CD4-positive, alpha-beta T cell treated with Interleukin-6 for 4 hours (primary cell): ENCODE measurements at regions not wholly inside any gene's neighbourhood (a gene's known extent, or its start where the extent isn't known, plus 50 kb on each side); places are given as distances from the start of the nearest gene placed in this dataset.

ENCODE experiments used
- DNase-seq: peaks from one replicate; pipeline ENCODE4 v3.0.0-alpha.2; 2020; ENCODE audit warnings: mixed read lengths

DNA sequence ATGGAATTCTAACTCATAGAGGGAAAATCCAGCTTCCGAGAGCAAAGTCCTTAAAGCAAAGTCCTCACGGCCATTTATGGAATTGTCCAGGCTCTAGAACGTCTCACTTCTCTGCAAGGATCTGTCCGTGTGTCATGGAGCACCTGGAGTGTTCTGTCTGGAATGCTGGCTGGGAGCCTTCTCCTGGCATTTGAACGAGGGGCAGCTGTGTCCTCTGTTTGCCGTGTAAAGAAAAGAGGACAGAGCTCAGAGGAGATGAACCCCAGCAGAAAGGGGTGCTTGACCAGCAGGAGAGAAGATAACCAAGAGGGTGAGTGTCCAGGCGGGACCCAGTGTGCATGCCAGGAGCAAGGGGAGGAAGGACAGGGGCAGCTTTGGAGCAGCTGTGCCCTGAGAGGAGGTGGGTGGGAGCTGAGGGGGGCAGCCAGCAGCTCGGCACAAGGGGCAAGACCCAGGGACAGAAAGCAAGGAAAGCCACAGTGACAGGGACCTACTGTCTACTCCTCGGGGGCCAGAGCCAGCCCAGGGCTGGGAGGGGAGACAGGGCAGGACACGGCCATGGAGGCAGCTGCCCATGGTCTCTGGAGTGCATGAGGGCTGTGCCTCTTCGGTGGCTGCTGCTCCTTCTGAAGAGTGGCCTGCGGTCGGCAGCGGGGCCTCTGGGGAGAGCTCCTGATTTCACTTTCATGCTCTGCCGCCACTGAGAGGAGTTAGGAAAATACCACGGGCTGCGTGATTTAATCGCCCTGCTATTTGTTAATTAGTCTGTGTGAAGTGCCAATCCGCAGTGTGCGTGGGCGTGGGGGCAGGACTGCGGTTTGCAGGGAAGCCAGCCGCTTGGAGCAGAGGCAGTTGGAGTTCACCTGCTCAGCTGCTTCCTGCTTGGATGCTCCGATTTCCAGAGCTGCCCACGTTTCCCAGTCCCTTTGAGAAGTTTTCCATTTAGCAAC, 149.3 kb upstream of the SHH start:
- DNase-seq, result no peak

DNA sequence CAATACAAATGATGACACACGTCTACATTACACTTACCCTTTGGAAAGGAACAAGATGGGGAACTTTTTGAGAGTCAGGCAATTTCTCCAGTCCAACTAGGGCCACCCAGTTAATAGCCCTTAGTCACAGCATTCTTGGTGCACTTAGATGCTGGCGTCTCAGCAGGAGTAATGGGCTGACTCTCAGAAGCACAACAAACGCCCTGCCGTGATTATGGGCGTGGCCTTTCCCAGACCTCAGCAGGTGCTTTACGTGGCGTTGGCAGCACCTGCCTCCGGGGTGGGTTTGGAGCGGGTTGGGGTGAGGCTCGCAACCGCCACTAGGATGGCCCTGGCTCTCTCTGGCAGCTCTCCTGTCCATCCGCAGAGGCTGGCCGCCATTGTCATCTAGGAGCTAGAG, 147.6 kb upstream of the SHH start:
- no peak for DNase-seq

DNA sequence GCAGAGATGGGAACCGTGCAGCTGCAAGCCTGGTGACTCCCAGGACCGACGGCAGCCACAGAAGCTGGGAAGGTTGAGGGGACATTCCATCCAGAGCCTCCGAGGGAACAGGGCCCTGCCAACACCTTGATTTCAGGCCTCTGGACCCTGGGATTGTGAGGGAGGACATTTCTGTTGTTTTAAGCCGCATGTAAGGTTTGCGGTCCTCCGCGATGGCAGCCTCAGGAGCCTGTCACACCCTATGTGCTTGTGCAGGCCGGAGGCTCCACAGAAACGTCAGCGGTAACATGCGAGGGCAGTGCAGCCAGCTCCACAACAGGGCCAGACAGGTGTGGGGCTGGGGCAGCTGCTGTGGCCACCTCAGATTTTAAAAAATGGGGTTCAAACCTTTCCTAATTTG, 144.7 kb upstream of the SHH start:
- DNase-seq, result no peak

DNA sequence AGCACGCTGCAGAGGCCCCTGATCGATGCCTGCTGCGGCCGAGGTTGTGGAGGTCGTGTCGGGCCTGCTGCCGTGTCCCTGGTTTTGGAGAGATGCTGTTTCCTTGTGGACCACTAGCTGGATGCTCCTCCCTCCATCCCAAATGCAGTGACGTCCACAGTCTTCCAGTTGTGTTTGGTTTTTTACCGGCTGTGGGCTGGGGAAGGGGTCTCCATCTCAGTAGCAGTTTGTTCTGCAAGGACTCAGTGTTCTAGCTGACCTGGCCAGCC, 143.0 kb upstream of the SHH start:
- no peak for DNase-seq

DNA sequence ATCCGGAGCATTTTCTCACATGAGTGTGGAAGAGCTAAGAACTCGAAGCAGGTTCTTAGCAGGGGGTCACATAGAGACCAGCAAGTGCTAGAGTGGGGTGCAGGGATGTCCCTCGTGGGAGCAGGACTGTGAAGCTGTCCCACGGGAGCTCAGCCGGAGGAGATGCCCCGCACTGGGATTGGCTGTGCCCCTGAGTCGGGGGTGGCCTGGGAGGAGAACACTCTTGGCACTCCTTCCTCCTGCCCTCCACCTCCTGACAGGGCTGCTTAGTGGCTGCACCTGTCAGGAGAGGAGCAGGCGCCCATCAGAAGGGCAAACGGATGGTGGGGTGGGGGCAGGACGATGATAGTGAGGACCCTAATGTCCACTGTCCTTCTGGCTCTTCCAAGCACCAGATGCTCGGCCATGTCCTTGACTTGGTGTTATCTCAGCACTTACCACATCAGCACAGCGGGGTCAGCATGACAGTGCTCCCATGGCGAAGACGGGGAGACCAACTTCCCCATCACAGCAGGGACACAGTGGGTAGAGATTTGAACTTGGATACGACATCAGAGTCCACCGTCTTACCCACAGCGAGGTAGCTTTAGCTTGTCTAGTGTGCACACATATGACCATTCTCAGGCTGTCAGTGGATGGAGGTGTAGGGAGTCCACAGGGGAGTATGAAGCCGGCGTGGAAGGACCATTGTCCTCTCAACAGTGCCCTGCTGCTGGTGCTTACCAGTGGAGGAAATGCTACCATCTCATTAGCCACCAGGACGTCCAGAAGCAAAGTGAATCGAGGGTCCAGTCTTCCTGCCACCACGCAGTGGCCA, 142.5 kb upstream of the SHH start:
- DNase-seq, result no peak

DNA sequence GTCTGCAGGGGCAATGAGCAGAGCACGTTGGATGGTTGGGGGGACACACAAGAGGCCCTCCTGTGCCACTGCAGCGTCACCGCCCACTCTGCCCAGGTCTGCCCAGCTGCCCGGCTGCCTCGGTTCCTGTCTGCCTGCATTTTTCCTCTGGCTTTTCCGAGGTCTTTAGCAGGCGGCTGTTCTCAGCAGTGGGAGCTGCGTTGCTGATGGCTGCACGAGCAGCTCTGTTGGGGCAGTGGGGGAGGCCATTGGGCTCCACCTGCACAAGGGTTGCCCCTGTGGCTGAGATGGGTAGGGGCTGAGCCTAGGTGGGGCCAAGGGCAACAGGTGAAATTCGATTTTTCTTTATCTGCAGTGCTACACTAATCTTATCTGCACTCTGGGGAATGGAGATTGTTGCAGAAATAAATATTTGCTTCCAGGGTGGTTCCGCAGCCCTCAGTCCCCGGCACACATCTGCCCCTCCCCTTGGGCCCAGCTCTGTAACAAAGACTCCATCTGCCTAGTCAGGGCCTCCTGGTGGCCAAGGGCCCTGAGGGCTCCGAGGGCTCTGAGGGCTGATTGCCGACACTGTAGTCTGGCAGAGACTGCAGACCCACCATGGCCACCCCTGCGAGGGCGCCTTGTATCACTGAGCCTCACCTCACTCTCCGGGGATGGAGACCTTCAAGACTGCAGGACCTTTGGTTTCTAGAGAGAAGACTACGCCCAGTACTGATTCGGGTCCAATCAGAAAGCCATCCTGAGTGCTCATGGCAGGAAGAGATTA, 141.7 kb upstream of the SHH start:
- DNase-seq, result no peak

DNA sequence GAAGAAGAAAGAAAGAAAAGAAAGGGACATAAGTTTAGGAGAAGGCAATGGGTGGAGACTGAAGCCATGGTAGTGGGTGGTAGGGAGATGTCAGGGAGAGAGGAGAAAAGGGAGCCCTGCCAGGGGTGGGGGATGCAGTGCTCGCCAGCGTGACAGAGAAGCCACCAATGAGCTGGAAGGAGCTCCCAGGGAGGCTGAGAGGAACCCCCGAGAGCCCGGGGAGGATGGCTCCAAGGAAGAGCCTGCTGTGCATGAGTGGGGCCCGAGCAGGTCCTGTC, 141.2 kb upstream of the SHH start:
- DNase-seq, result no peak

DNA sequence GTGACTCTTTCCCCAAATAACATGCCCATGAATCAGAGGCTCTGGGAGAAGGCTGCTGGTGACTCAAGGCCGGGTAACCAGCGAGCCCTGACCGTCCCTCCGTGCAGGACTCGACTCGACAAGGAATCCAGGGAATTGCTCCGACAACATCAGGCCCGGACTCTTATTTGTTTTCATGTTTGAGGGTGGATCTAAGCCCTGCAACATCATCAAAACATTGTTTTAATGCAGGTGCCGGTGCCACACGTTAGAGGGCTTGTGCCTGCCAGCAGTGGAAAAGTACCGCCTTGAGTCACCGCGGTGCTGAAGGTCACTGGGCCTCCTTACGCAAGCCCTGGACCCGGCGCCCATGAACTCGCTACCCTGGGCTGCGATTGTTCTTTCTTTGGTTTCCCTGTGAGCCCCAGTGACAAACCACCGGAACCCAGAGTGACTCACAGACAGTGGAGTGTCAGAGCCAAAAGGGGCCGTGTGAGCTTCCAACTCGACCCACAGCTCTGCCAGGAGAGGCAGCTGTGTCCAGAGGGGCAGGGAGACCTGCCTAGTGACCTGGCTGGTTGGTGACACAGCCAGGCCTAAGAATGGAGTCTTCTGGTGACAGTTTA, 139.4 kb upstream of the SHH start:
- DNase-seq, result no peak

DNA sequence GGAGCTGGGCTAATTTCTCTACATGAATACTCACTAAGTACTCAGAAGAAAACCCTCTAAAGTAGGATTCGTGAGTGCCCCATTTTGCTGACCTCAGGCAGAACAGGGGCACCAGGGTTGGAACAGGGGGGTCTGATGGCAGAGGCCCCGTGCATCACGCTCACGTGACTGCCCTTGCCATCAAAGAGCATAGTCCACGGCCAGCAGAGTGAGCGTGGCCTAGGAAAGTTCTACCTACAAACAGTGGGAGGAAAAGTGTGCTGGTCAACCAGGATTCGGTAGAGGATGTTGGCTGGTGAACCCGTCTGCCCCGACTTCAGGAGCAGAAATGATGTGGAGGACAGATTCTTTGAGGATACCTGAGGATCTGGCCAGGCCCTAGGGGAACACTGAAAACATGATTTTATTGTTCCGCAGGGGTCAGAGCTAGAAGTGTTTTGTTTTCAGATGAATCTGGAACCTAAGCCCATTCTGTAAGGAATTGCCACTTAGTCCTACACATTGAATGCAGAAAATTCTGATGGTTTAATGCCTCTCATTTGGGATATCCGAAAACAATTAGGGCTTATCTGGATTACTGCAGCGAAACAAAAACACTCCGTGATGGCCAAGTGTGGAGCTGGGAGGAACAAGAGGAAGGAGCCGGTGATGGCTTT, 138.8 kb upstream of the SHH start:
- no peak for DNase-seq

DNA sequence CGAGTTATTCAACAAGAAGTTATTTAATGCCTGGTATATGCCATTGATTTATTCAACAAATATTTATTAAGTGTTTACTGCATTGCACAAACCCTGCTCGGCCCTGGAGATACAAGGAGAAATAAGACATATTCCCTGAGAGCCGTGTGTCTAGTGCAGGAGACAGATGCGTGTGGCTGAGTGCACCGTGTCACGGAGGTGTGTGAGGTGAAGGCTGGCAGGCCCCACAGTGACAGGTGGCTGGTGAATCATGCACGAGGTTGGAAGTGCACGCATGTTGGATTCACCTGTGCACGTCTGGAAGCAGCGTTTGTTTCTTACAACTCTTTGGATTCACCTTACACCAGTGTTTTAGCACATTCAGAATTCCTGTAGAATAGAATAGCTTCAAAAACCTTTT, 136.6 kb upstream of the SHH start:
- DNase-seq, result no peak

DNA sequence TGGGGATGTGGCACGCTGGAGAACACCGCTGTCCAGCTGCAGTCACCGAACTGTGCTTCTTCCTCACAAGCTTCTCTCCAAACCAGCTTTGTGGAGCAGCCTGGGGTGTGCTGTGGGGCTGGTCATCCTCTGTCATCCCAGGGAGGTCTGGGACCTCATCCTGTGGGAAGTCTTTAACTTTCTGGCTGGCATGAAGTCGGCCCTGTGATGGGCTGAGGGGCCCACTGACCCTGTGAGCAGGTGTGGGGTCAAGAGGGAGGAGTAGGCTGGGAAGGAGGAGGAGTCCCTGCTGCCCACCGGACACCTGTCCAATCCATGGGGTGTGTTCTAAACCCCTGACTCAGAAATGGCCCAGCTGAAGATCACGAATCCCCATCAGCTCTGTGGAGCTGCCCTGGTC, 136.2 kb upstream of the SHH start:
- DNase-seq, result no peak

DNA sequence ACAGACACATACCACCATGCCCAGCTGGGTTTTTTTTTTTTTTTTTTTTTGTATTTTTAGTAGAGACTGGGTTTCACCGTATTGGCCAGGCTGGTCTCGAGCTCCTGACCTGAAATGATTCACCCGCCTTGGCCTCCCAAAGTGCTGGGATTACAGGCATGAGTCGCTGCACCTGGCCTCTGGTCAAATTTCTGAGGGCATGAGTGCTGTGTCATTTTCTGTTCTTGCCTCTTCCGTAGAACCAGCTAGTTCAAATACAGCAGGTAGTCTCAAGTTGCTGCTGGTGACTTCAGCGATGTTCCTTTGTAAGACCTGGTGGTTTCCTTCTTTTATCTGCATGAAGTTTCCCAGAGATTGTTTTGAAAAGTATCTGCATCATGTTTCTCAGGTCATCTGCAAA, 134.8 kb upstream of the SHH start:
- DNase-seq, result no peak

DNA sequence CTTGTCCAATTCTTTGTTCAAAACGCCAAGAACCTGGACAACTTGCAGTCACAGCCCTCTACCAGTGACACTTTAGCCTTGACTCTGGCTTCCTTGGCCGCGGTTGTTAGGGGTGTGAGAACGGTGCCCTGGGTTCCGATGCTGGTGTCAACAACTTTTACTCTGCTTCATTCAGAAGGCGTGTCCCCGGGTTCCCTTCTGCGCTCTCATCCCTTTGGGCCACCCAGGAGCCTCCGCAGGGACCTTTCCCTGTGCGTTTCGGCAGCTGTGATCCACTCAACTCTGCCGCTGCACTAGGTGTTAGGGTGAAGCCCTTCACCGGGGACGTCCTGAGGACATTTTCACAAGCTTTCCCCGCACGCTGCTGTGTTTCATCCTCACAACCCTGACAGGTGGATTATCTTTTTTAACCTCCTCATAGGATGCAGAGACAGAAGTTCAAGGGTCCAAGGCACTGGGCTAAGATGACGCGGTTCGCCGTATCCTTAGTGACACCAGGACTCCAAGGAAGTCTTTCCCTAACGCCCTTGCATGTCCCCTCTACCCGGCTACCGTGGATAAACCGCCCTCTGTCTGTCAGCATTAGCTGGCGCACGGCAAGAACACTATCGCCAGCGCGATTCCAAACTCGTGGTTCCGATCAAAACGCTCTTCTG, 133.5 kb upstream of the SHH start:
- DNase-seq, result no peak

DNA sequence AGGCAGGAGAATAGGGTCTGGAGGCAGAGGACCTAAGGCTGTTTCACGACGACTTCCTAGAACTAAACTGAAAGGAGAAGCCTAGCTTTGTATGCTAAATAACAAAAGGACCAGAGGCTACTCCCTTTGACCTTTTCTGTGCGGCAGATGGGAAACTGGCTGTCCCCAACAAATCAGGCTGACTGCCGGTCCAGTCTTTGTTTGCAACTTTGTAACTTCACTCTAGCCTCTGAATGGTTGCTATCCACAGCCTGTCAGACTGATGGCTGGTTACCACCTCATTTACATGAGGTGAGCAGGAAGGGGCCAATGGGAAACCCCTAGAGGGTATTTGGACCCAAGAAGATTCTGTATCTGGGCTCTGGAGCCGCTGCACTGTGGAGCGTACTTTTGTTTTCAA, 132.6 kb upstream of the SHH start:
- DNase-seq, result no peak

DNA sequence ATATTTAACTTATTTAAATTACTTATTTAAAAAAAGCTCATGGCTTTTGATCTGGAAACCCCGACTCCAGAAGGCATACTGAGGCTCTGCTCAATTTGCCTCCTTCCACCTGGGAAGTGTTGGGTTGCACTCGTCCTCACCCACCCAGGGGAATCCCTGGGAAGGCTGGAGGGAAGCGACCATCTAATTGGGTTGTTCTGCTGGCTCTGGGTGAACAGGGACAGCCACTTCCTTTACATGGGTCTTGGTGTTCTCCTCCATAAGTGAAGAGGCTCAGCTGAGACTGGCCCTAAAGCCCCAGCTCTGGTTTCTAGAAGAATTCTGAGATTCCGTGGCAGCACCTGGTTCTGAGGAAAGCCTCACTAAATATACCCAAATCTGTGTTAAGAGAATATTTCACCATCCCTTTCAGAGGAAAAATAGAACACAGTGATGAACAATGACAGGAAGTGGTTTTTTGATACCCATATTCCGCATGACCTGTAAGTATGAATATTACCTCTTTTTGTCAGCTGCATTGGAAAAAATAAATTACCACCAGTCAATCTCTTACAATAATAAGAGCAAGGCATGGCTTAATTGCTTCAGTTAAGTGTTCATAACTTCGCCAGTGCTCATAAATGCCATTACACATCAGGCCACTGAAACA, 131.1 kb upstream of the SHH start:
- no peak for DNase-seq

DNA sequence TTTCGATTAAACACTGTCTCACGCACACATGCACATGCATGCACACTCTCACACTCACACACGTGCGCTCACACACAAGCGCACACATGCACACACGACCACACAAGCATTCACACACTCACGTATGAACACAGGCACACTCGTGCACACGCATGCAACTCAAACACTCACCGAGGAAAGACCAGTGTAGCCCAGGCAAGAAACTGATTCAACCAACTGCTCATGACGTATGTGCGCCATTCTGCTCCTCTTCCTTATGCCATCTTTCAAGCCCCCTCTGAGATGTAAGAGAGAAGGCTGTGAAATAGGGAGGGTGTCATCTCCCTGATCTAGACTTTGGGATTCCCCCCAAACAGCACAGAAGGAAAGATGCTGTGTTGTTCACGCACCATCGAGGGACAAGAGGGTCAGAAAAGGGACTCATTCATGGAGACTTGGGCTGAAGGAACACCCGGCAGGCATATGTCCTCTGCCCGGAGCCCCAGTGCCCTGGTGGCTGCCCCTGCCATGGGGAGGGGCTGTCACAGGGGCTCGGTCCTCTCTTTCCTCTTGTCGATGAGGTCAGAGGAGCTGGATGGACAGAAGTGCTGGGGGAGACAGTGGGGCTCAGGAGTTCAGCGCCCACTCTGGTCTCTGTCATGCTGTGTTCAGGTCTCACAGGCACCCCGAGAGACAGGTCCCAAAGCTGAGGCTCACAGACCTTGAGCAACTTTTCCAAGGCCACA, 130.1 kb upstream of the SHH start:
- DNase-seq, result no peak

DNA sequence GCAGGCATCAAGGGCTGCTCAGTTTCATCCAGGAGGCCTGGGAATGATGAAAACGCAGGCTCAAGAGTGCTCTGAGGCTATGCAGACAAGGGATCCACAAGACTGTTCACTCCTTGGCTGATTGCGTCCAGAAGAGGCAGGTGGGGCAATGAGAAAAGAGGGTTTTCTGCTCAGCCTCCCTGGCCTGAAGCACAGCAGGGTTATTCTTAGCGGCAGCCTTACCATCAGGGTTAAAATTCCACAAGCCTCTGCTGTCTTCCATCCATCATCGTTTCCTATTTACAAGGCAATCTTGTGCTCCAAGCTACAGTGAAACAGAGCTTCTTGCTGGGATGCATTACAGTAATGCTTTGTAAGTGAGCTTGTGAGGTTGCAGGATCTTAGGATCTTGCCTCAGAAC, 129.4 kb upstream of the SHH start:
- no peak for DNase-seq

DNA sequence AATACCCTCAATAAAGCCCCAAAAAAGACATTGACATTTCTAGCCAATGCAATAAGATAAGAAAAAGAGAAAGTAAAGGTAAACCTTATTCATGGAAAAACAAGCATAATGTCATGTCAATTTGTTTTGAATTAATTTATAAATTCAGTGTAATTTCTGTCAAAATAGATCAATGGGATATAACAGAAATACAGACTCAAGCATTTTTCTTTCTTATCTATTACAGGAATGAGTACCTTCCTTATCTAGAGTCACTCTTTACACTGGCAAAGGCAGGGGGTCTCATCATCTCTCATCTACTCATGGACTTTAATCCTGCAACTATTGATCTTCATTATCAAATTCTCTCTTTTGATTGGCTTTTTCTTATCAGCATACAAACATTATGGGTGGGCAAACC, 127.1 kb upstream of the SHH start:
- DNase-seq, result no peak

DNA sequence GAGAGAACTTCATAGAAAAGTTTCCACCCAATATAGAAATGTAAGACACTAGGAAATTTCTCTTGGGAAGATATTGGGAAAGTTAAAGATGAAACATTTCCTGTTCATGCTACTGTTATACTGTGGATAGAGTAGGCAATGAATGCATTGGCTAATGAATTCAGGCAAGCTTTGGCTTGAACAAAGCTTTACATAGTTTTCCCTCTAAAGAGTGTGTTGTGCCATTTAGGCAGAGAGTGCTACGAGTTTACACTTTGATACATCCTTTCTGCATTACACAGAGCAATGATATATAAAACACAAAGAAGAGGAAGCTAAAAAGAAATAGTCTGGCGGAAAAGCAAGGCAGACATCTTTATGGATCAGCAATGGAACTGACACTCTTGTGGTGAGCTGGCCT, 125.9 kb upstream of the SHH start:
- no peak for DNase-seq

DNA sequence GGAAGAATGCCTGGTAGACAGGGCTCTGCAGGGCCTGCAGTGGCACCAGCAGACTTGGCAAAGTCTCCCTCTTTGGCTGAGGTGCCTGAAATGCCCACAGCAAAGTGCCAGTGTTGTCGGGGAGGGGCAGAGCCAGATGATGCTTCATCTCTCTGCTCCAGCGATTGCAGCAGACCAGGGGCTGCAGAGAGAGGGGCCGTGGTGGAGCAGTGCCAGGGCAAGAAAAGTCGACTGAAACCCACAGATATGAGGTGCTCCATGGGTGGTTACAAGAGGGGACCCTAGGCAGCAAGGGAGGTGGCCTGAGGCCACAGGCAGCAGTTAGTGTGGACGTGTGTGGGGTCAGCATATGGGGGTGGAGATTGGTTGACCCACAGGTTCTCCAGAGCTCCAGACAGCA, 123.5 kb upstream of the SHH start:
- no peak for DNase-seq

DNA sequence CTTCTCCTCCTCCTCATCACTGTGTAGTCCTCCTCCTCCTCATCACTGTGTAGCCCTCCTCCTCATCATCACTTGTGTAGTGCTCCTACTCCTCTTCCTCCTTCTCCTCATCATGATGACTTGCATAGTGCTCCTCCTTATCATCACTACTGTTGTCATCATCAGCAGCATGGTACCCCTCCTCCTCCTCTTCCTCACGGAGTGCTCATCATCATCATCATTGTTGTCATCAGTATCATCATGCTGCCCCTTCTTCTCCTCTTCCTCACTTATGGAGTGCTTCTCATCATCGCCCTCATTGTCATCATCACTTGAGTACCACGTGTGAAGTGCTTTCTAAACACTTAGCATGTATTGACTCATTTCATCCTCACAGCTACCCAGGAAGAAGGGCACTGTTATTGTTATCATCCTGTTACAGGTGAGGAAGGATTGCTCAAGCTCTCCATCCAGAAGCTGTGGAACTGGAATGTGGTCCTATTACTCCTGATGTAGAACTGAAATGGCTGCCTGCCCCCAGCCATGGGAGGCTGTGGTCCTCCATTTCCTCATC, 122.8 kb upstream of the SHH start:
- DNase-seq, result no peak
